HEK293 (cell line): ENCODE measurements at regions not wholly inside any gene's neighbourhood (a gene's known extent, or its start where the extent isn't known, plus 50 kb on each side); places are given as distances from the start of the nearest gene placed in this dataset.
"Not testable (repeated sequence)": the region's sequence is repeated elsewhere in the genome, so short reads cannot be mapped to it uniquely, and the experiment has no call there.

Source experiments
- ELK4 ChIP-seq: IDR thresholded peaks from 2 replicates; pipeline ENCODE4 v1.6.1; 2011; ENCODE audit warnings: mild to moderate bottlenecking, low read depth, low read length, borderline replicate concordance
- REST ChIP-seq: fragments of 450-650 bp; formaldehyde crosslinking; IDR thresholded peaks from 2 replicates; pipeline ENCODE4 v1.5.1; 2016; ENCODE audit warnings: missing biosample characterization, missing genetic modification characterization
- ZNF10 ChIP-seq: fragments of 450-650 bp; formaldehyde crosslinking; IDR thresholded peaks from 2 replicates; pipeline ENCODE4 v1.5.1; 2017; ENCODE audit warnings: missing biosample characterization, missing genetic modification characterization

GRCh38 chr14:106421431-106422033 lies 895.1 kb downstream of the TMEM121 start:
- TF ChIP-seq ZNF10 (tag by site-specific recombination); ELK4; REST (tag by site-specific recombination): not testable (repeated sequence)
